Trophoblast cell (in vitro differentiated cells and primary cell): ENCODE measurements at regions not wholly inside any gene's neighbourhood (a gene's known extent, or its start where the extent isn't known, plus 50 kb on each side); places are given as distances from the start of the nearest gene placed in this dataset.

Experiments
- DNase-seq, 2 donors: peaks; one replicate each; pipeline ENCODE4 v3.0.0-alpha.2; 2016
- H2AFZ ChIP-seq: 2 replicates; pipeline ENCODE4 v1.6.1; 2013; ENCODE audit warnings: low read length, moderate library complexity, mild to moderate bottlenecking; ENCODE audit not compliant: insufficient read depth, poor library complexity
- H2AK5ac ChIP-seq: 2 replicates; pipeline ENCODE4 v1.6.1; 2013; ENCODE audit warnings: mild to moderate bottlenecking, low read length
- H2BK120ac ChIP-seq: 2 replicates; pipeline ENCODE4 v1.6.1; 2013; ENCODE audit warnings: low read length, mild to moderate bottlenecking, moderate library complexity; ENCODE audit not compliant: insufficient read depth, poor library complexity
- H2BK12ac ChIP-seq: 2 replicates; pipeline ENCODE4 v1.6.1; 2013; ENCODE audit warnings: mild to moderate bottlenecking, low read length, moderate library complexity
- H2BK5ac ChIP-seq: 2 replicates; pipeline ENCODE4 v1.6.1; 2013; ENCODE audit warnings: low read length, low read depth, moderate library complexity, mild to moderate bottlenecking; ENCODE audit not compliant: poor library complexity
- H3K14ac ChIP-seq: 2 replicates; pipeline ENCODE4 v1.6.1; 2013; ENCODE audit warnings: mild to moderate bottlenecking, low read length
- H3K18ac ChIP-seq: 2 replicates; pipeline ENCODE4 v1.6.1; 2013; ENCODE audit warnings: mild to moderate bottlenecking, low read length
- H3K23ac ChIP-seq: 2 replicates; pipeline ENCODE4 v1.6.1; 2013; ENCODE audit warnings: low read length
- H3K27ac ChIP-seq: 2 replicates; pipeline ENCODE4 v1.5.1; 2013; ENCODE audit warnings: low read depth, mild to moderate bottlenecking, inconsistent platforms, low read length, moderate library complexity
- H3K27me3 ChIP-seq: 2 replicates; pipeline ENCODE4 v1.6.1; 2013; ENCODE audit warnings: inconsistent platforms, mild to moderate bottlenecking, low read length, moderate library complexity; ENCODE audit not compliant: insufficient read depth
- H3K36me3 ChIP-seq, 2 experiments: 1 replicate in 1 of 2; 2 replicates in 1 of 2; pipeline ENCODE4 v1.6.1; 2013; ENCODE audit warnings: low read length in 2 of 2, mild to moderate bottlenecking in 2 of 2, moderate library complexity in 1 of 2; ENCODE audit not compliant: insufficient read depth in 2 of 2, control insufficient read depth in 1 of 2
- H3K4ac ChIP-seq: 2 replicates; pipeline ENCODE4 v1.6.1; 2013; ENCODE audit warnings: low read depth, mild to moderate bottlenecking, low read length, moderate library complexity
- H3K4me1 ChIP-seq, 2 experiments: 1 replicate in 1 of 2; 2 replicates in 1 of 2; pipeline ENCODE4 v1.6.1; 2013; ENCODE audit warnings: low read length in 2 of 2, mild to moderate bottlenecking in 2 of 2, moderate library complexity in 1 of 2; ENCODE audit not compliant: insufficient read depth in 2 of 2, control insufficient read depth in 1 of 2
- H3K4me2 ChIP-seq: 2 replicates; pipeline ENCODE4 v1.6.1; 2013; ENCODE audit warnings: inconsistent platforms, mild to moderate bottlenecking, low read length, moderate library complexity
- H3K4me3 ChIP-seq: 2 replicates; pipeline ENCODE4 v1.5.1; 2013; ENCODE audit warnings: mild to moderate bottlenecking, low read depth, low read length, inconsistent platforms
- H3K79me1 ChIP-seq: one replicate; pipeline ENCODE4 v1.6.1; 2013; ENCODE audit warnings: low read length
- H3K79me2 ChIP-seq: 2 replicates; pipeline ENCODE4 v1.6.1; 2013; ENCODE audit warnings: low read length, mild to moderate bottlenecking; ENCODE audit not compliant: control insufficient read depth, insufficient read depth, poor library complexity
- H3K9ac ChIP-seq: 2 replicates; pipeline ENCODE4 v1.6.1; 2013; ENCODE audit warnings: mild to moderate bottlenecking, low read length
- H3K9me3 ChIP-seq: 2 replicates; pipeline ENCODE4 v1.6.1; 2013; ENCODE audit warnings: low read depth, mild to moderate bottlenecking, control low read depth, inconsistent platforms, low read length; ENCODE audit not compliant: insufficient read depth
- H4K12ac ChIP-seq: 2 replicates; pipeline ENCODE4 v1.6.1; 2013; ENCODE audit warnings: low read depth, mild to moderate bottlenecking, low read length, moderate library complexity
- H4K8ac ChIP-seq: 2 replicates; pipeline ENCODE4 v1.6.1; 2013; ENCODE audit warnings: low read depth, mild to moderate bottlenecking, low read length, moderate library complexity
- H4K91ac ChIP-seq: one replicate; pipeline ENCODE4 v1.6.1; 2013; ENCODE audit warnings: low read depth, mild to moderate bottlenecking, low read length, moderate library complexity
- WGBS: extraction: QIAGEN DNeasy Blood & Tissue Kit; methylation state at CpG from one replicate; pipeline ENCODE4 v1.1.7; 2013; ENCODE audit warnings: missing lambda C conversion rate; ENCODE audit not compliant: insufficient read length, insufficient coverage; ENCODE audit errors: extremely low coverage; 5-methylcytosine and 5-hydroxymethylcytosine counted together

GRCh38 chr5:155254399-155254798 lies 240.8 kb downstream of the KIF4B start:
- H3K18ac ChIP-seq: no peak overlapping the region
- WGBS: no CpG with 5 or more reads among the region's 2 CpGs

DNA sequence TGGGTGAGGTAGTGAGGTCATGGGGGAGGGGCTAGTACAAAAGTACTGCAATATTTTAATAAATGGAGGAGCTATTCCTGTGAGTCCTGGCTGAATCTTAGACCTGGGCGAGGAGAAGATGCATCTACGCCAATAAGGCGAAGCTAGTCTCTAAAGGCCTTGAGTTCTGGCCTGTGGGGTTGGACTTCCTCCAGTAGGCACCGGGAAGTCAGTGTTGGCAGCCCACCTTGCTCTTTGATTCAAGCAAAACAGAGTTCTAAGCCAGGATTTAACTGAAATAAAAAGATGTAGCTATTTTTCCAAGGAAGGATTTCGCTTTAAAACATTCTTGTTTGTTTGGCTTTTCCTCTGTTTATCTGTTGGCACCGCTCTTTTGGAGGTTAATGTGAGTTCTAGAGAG lies 244.6 kb downstream of the KIF4B start:
- Histone ChIP-seq H3K9ac (no peak overlapping the region), H3K4ac (no peak overlapping the region), H3K4me2 (no peak overlapping the region), H4K91ac (no peak overlapping the region), H2BK12ac (no peak overlapping the region), H3K18ac (no peak overlapping the region), H4K12ac (no peak overlapping the region), H2AFZ (no peak overlapping the region), H2BK120ac (no peak overlapping the region), H2BK5ac (no peak overlapping the region), H3K9me3 (peaks cover 2% of the 10 kb centered on the region), H2AK5ac (no peak overlapping the region), H3K36me3 (no peaks in the 10 kb centered on the region), H4K8ac (no peak overlapping the region), H3K79me2 (no peaks in the 10 kb centered on the region), H3K27me3 (no peaks in the 10 kb centered on the region), H3K4me3 (no peak overlapping the region), H3K27ac (no peak overlapping the region), H3K23ac (no peak overlapping the region), H3K79me1 (no peaks in the 10 kb centered on the region), H3K14ac (no peak overlapping the region), H3K4me1 (no peaks in the 10 kb centered on the region)
- DNase-seq: no peak
- no CpG with 5 or more reads among the region's 6 CpGs for WGBS

More at GRCh38 chr5:155254399-155254798, 240.8 kb downstream of the KIF4B start:
- DNase-seq: no peak
- Histone ChIP-seq H3K36me3 (no peaks in the 10 kb centered on the region), H2BK120ac (no peak overlapping the region), H3K4me2 (no peak overlapping the region), H2AK5ac (no peak overlapping the region), H3K4me1 (no peaks in the 10 kb centered on the region), H3K9me3 (peaks cover 2% of the 10 kb centered on the region), H3K27ac (no peak overlapping the region), H4K8ac (no peak overlapping the region), H3K14ac (no peak overlapping the region), H3K27me3 (no peaks in the 10 kb centered on the region), H3K79me1 (no peaks in the 10 kb centered on the region), H2BK5ac (no peak overlapping the region), H3K9ac (no peak overlapping the region), H2AFZ (no peak overlapping the region), H3K23ac (no peak overlapping the region), H3K79me2 (no peaks in the 10 kb centered on the region), H2BK12ac (no peak overlapping the region), H3K4me3 (no peak overlapping the region), H3K4ac (no peak overlapping the region), H4K12ac (no peak overlapping the region), H4K91ac (no peak overlapping the region)

- Histone ChIP-seq H3K9ac (no peak overlapping the region), H3K27ac (no peak overlapping the region), H4K12ac (no peak overlapping the region), H3K79me1 (no peaks in the 10 kb centered on the region), H3K27me3 (no peaks in the 10 kb centered on the region), H2BK12ac (no peak overlapping the region), H3K4me2 (no peak overlapping the region), H3K4ac (no peak overlapping the region), H3K79me2 (no peaks in the 10 kb centered on the region), H3K18ac (no peak overlapping the region), H3K4me3 (no peak overlapping the region), H3K4me1 (no peaks in the 10 kb centered on the region), H3K23ac (no peak overlapping the region), H2AFZ (no peak overlapping the region), H2AK5ac (no peak overlapping the region), H3K36me3 (no peaks in the 10 kb centered on the region), H2BK5ac (no peak overlapping the region), H3K9me3 (peaks cover 2% of the 10 kb centered on the region), H4K91ac (no peak overlapping the region), H2BK120ac (no peak overlapping the region), H4K8ac (no peak overlapping the region), H3K14ac (no peak overlapping the region)
- no peak for DNase-seq
- WGBS: no CpG with 5 or more reads among the region's 5 CpGs
Observed at GRCh38 chr5:155259648-155260047, 246.1 kb downstream of the KIF4B start.

DNA sequence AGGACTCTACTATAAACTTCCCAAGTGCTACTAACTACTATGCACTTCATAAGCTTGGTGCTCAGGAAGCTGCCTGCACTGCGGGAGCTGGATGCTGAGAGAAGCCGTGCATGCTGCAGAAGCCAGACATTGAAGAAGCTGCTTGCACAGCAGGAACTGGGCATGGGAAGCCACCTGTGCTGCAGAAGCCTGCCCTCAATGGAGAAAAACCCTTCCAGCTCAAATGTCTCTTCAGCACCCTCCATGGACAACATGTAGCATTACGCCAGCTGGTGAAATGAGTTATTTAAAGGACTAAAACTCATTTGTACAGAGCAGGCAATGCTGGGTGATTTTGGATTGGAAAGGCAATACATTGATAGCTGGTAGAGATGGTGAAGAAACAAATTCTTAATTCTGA lies 247.2 kb downstream of the KIF4B start:
- Histone ChIP-seq H3K4me2 (no peak overlapping the region), H2BK5ac (no peak overlapping the region), H3K4me3 (no peak overlapping the region), H2AFZ (no peak overlapping the region), H3K14ac (no peak overlapping the region), H3K23ac (no peak overlapping the region), H3K4me1 (no peaks in the 10 kb centered on the region), H4K12ac (no peak overlapping the region), H3K27me3 (no peaks in the 10 kb centered on the region), H4K8ac (no peak overlapping the region), H3K36me3 (no peaks in the 10 kb centered on the region), H3K79me1 (no peaks in the 10 kb centered on the region), H3K27ac (no peak overlapping the region), H2BK120ac (no peak overlapping the region), H3K9me3 (no peaks in the 10 kb centered on the region), H3K4ac (no peak overlapping the region), H2AK5ac (no peak overlapping the region), H2BK12ac (no peak overlapping the region), H4K91ac (no peak overlapping the region), H3K9ac (no peak overlapping the region), H3K18ac (no peak overlapping the region), H3K79me2 (no peaks in the 10 kb centered on the region)
- DNase-seq: no peak
- no CpG with 5 or more reads among the region's 3 CpGs for whole genome bisulfite sequencing
